B cell (primary cell): ENCODE measurements at regions not wholly inside any gene's neighbourhood (a gene's known extent, or its start where the extent isn't known, plus 50 kb on each side); places are given as distances from the start of the nearest gene placed in this dataset.

Source experiments
- ATAC-seq: fragments of 200-7000 bp; cut with Tn5 transposase; one replicate; pipeline ENCODE4 v1.10.0; 2021; ENCODE audit warnings: low read depth, mild to moderate bottlenecking, moderate number of reproducible peaks, moderate library complexity
- CTCF ChIA-PET: fragments of 350-600 bp; sonication (Branson Sonifier 250); formaldehyde crosslinking; loops from one replicate; lab custom pipeline; 2021; ENCODE audit warnings: antibody characterized with exemption, inconsistent platforms; lab: Charles Lee
- POLR2A ChIA-PET: fragments of 350-600 bp; sonication (Branson Sonifier 250); formaldehyde crosslinking; loops from one replicate; lab custom pipeline; 2021; ENCODE audit warnings: antibody characterized with exemption; lab: Charles Lee
- DNase-seq: peaks from one replicate; pipeline ENCODE4 v3.0.0; 2013
- H2AFZ ChIP-seq: 2 replicates; pipeline ENCODE4 v1.6.1; 2012; ENCODE audit warnings: mild to moderate bottlenecking, low read depth, low read length; ENCODE audit not compliant: insufficient read depth, poor library complexity, severe bottlenecking
- H3K27ac ChIP-seq, 2 donors: 1 replicate in 1 of 2; 2 replicates in 1 of 2; pipeline ENCODE4 v1.5.1; 2012 to 2013; ENCODE audit warnings: low read length in 2 of 2, mild to moderate bottlenecking in 2 of 2, moderate library complexity in 1 of 2
- H3K27me3 ChIP-seq, 4 experiments: fragments of 200-600 bp in 1 of 4; sonication (generic) in 1 of 4; replicated peaks in 1 of 4; 1 replicate in 2 of 4; 2 replicates in 2 of 4; pipeline versions ENCODE4 v1.6.1 to v1.7.0; 2013 to 2016; ENCODE audit warnings: low read length in 3 of 4, mild to moderate bottlenecking in 2 of 4, mixed read lengths in 1 of 4, moderate library complexity in 1 of 4; ENCODE audit not compliant: insufficient read depth in 4 of 4, control insufficient read depth in 3 of 4; ENCODE audit errors: control extremely low read depth in 1 of 4
- H3K36me3 ChIP-seq, 2 experiments: replicated peaks in 1 of 2; 1 replicate in 1 of 2; 2 replicates in 1 of 2; pipeline versions ENCODE4 v1.6.1 to v1.7.1; 2013; ENCODE audit warnings: low read length in 1 of 2; ENCODE audit not compliant: insufficient read depth in 2 of 2, control insufficient read depth in 1 of 2; ENCODE audit errors: control extremely low read depth in 1 of 2, extremely low read depth in 1 of 2
- H3K4me1 ChIP-seq, 2 donors: fragments of 200-600 bp in 1 of 2; sonication (generic) in 1 of 2; 1 replicate in 1 of 2; 2 replicates in 1 of 2; pipeline versions ENCODE4 v1.5.1 to v1.6.1; 2013 to 2017; ENCODE audit warnings: low read length in 2 of 2; ENCODE audit not compliant: control insufficient read depth in 2 of 2, insufficient read depth in 2 of 2
- H3K4me2 ChIP-seq: replicated peaks from 2 replicates; pipeline ENCODE3; 2012; ENCODE audit warnings: mild to moderate bottlenecking, low read depth, low read length; ENCODE audit not compliant: poor library complexity, severe bottlenecking
- H3K4me3 ChIP-seq, 5 experiments: fragments of 200-600 bp in 1 of 5; sonication (generic) in 1 of 5; 1 replicate in 3 of 5; 2 replicates in 2 of 5; pipeline versions ENCODE4 v1.5.1 to v1.7.0; 2011 to 2016; ENCODE audit warnings: low read length in 4 of 5, mild to moderate bottlenecking in 4 of 5, low read depth in 2 of 5, control low read depth in 1 of 5, moderate library complexity in 1 of 5; ENCODE audit not compliant: insufficient read depth in 1 of 5; ENCODE audit errors: control extremely low read depth in 1 of 5, extremely low read depth in 1 of 5
- H3K79me2 ChIP-seq: fragments of 200-600 bp; sonication (generic); one replicate; pipeline ENCODE4 v1.6.0; 2016; ENCODE audit warnings: low read length; ENCODE audit not compliant: control insufficient read depth, insufficient read depth
- H3K9ac ChIP-seq: fragments of 200-600 bp; sonication (generic); 2 replicates; pipeline ENCODE4 v1.6.1; 2017; ENCODE audit warnings: mild to moderate bottlenecking, low read length, moderate library complexity
- H3K9me3 ChIP-seq, 3 donors: one replicate each; pipeline versions ENCODE4 v1.6.1 to v1.7.1; 2013; ENCODE audit warnings: low read length in 2 of 3; ENCODE audit not compliant: control insufficient read depth in 2 of 3, insufficient read depth in 1 of 3; ENCODE audit errors: control extremely low read depth in 1 of 3
- H4K20me1 ChIP-seq: 2 replicates; pipeline ENCODE4 v1.6.0; 2012; ENCODE audit warnings: mild to moderate bottlenecking, low read length; ENCODE audit not compliant: insufficient read depth, control insufficient read depth, poor library complexity, severe bottlenecking
- H3K27ac Mint-ChIP-seq: one replicate; pipeline ENCODE4 v1.8.0; 2021; ENCODE audit warnings: mixed read lengths
- H3K27me3 Mint-ChIP-seq: one replicate; pipeline ENCODE4 v1.8.0; 2021; ENCODE audit warnings: mixed read lengths
- H3K4me1 Mint-ChIP-seq: one replicate; pipeline ENCODE4 v1.8.0; 2021; ENCODE audit warnings: mixed read lengths
- H3K4me3 Mint-ChIP-seq: one replicate; pipeline ENCODE4 v1.8.0; 2021; ENCODE audit warnings: mixed read lengths
- H3K9me3 Mint-ChIP-seq: one replicate; pipeline ENCODE4 v1.8.0; 2022; ENCODE audit warnings: mixed read lengths; ENCODE audit not compliant: insufficient read depth
- EZH2 ChIP-seq: IDR thresholded peaks from 2 replicates; pipeline ENCODE4 v1.6.1; 2012; ENCODE audit warnings: borderline replicate concordance, low read depth, mild to moderate bottlenecking, moderate library complexity, low read length; ENCODE audit not compliant: insufficient read depth, poor library complexity, severe bottlenecking
- WGBS: methylation state at CpG from one replicate; pipeline ENCODE4 v1.1.5; 2013; ENCODE audit warnings: missing lambda C conversion rate; ENCODE audit not compliant: insufficient coverage; 5-methylcytosine and 5-hydroxymethylcytosine counted together
- intact Hi-C: fragments of 100-400 bp; cut with micrococcal nuclease; formaldehyde crosslinking; loops from one replicate; pipeline ENCODE4 v1.10.0; 2022
- TF ChIP-seq, protein P1 (sequence below): fragments of 200-600 bp; IDR thresholded peaks from one replicate; pipeline ENCODE4 v1.8.0; 2022; ENCODE audit warnings: antibody characterized with exemption, mild to moderate bottlenecking

DNA sequence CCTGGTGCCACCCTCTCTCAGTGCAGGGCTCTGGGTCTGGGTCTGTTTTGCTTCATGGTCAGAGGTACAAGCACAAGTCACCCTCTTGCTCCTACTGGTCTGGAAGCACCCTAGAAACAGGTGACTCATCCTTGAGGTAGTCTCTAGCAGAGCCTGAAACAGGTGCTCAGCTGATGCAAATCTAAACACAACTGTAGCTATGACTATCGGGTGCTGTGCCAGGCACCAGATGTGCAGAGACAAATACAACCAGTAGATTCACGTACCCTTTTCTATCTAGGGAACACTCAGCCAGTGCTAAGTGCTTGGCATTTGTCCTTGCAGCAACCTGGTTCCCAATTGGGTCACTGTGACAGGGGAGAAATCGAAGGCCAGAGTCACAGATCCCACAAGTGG lies 140.9 kb upstream of the MYCN start:
- H3K79me2 ChIP-seq, result no peaks in the 10 kb centered on the region
- H3K9me3 Mint-ChIP-seq, result no peaks in the 10 kb centered on the region
- H3K4me3 Mint-ChIP-seq, result no peak overlapping the region
- DNase-seq (no peak), ATAC-seq (no peak)
- POLR2A ChIA-PET, result no interaction called here
- H3K4me1 ChIP-seq, result no peaks in the 10 kb centered on the region
- no peaks in the 10 kb centered on the region for H3K27me3 ChIP-seq
- no peak overlapping the region for H2AFZ ChIP-seq
- H3K4me3 ChIP-seq, result no peak overlapping the region
- H3K27ac Mint-ChIP-seq, result no peak overlapping the region
- H3K9me3 ChIP-seq, result no peaks in the 10 kb centered on the region
- no peaks in the 10 kb centered on the region for H4K20me1 ChIP-seq
- CTCF ChIA-PET, result no interaction called here
- peaks cover 13% of the 10 kb centered on the region for H3K27me3 Mint-ChIP-seq
- intact Hi-C loops, result no loop called here
- H3K27ac ChIP-seq, result no peak overlapping the region
- 69% methylated on average over 3 of the region's 3 CpGs for WGBS
- TF ChIP-seq EZH2, result no peak
- TF ChIP-seq, protein P1, sequence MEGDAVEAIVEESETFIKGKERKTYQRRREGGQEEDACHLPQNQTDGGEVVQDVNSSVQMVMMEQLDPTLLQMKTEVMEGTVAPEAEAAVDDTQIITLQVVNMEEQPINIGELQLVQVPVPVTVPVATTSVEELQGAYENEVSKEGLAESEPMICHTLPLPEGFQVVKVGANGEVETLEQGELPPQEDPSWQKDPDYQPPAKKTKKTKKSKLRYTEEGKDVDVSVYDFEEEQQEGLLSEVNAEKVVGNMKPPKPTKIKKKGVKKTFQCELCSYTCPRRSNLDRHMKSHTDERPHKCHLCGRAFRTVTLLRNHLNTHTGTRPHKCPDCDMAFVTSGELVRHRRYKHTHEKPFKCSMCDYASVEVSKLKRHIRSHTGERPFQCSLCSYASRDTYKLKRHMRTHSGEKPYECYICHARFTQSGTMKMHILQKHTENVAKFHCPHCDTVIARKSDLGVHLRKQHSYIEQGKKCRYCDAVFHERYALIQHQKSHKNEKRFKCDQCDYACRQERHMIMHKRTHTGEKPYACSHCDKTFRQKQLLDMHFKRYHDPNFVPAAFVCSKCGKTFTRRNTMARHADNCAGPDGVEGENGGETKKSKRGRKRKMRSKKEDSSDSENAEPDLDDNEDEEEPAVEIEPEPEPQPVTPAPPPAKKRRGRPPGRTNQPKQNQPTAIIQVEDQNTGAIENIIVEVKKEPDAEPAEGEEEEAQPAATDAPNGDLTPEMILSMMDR, result no peak
- no peaks in the 10 kb centered on the region for H3K36me3 ChIP-seq
- no peak overlapping the region for H3K4me2 ChIP-seq
- H3K9ac ChIP-seq, result no peak overlapping the region
- no peaks in the 10 kb centered on the region for H3K4me1 Mint-ChIP-seq

DNA sequence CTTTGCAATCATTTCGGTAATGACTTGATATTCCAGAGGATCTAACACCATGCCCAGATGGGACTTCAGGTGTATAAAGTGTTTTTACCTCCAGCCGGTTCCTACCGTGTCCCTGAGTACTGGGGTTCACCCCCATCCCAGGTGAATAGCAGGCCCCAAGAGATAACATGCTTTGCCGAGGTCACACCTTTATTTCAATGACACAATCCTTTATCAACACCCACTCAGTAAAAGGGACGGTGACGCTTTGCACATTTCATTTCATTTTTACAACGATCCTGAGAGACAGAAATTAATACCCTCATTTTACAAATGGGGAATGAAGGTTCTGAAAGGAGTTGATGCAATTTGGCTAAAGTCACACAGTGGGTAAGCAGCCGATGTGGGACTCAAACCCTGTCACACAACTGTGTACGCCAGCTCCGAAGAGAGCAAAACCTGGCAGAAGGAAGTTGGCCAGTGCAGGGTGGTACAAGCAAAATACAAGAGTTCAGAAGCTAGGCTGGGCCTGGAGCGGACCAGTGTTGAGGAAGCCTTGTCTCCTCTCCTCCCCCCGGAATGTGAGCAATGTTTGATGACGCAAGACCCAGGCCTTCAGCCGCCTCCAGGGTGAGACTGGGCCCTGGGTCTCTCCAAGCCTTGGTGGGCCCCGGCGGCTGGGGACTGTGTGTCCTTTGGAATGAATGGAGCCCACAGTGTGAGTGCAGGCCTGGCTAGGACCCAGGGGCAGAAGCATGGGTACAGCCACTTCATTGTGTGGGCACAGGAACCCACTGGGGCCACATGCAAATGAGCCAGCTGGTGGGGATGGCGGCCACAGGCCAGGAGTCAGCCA lies 139.6 kb upstream of the MYCN start:
- H3K27ac Mint-ChIP-seq, result no peak overlapping the region
- no peaks in the 10 kb centered on the region for H4K20me1 ChIP-seq
- H3K79me2 ChIP-seq, result no peaks in the 10 kb centered on the region
- H3K4me3 Mint-ChIP-seq, result no peak overlapping the region
- no peak for ATAC-seq
- H3K9ac ChIP-seq, result no peak overlapping the region
- ChIA-PET POLR2A (no interaction called here), CTCF (no interaction called here)
- H3K27me3 Mint-ChIP-seq, result peaks cover 11% of the 10 kb centered on the region
- no peak overlapping the region for H3K4me3 ChIP-seq
- intact Hi-C loops, result no loop called here
- H2AFZ ChIP-seq, result no peak overlapping the region
- no peaks in the 10 kb centered on the region for H3K4me1 Mint-ChIP-seq
- H3K9me3 ChIP-seq, result no peaks in the 10 kb centered on the region
- H3K27ac ChIP-seq, result no peak overlapping the region
- WGBS, result 94% methylated on average over 13 of the region's 17 CpGs
- no peaks in the 10 kb centered on the region for H3K4me1 ChIP-seq
- TF ChIP-seq, protein P1, result no peak
- no peak for TF ChIP-seq EZH2
- no peaks in the 10 kb centered on the region for H3K36me3 ChIP-seq
- H3K4me2 ChIP-seq, result no peak overlapping the region
- DNase-seq, result no peak
- H3K9me3 Mint-ChIP-seq, result no peaks in the 10 kb centered on the region
- no peaks in the 10 kb centered on the region for H3K27me3 ChIP-seq
